SK-N-SH treated with all-trans-retinoic acid at 6 μM for 48 hours (cell line): ENCODE measurements at regions not wholly inside any gene's neighbourhood (a gene's known extent, or its start where the extent isn't known, plus 50 kb on each side); places are given as distances from the start of the nearest gene placed in this dataset.

Experiments
- ARNTL ChIP-seq: fragments of 450-650 bp; formaldehyde crosslinking; IDR thresholded peaks from 2 replicates; pipeline ENCODE4 v1.5.0; 2020; ENCODE audit warnings: low read depth, mild to moderate bottlenecking, moderate library complexity, borderline replicate concordance
- CSRNP3 ChIP-seq: fragments of 250-450 bp; sonication (Bioruptor Pico); IDR thresholded peaks from 2 replicates; pipeline ENCODE4 v1.5.1; 2021; ENCODE audit warnings: mild to moderate bottlenecking, moderate library complexity
- OSR1 ChIP-seq: fragments of 250-450 bp; sonication (Bioruptor Pico); IDR thresholded peaks from 2 replicates; pipeline ENCODE4 v1.8.0; 2022; ENCODE audit warnings: moderate library complexity, mild to moderate bottlenecking, inconsistent platforms
- PATZ1 ChIP-seq: fragments of 250-450 bp; sonication (Bioruptor Pico); IDR thresholded peaks from 2 replicates; pipeline ENCODE4 v1.8.0; 2020; ENCODE audit warnings: mild to moderate bottlenecking, moderate library complexity, borderline replicate concordance
- SNAI2 ChIP-seq: fragments of 250-450 bp; sonication (Bioruptor Pico); IDR thresholded peaks from 2 replicates; pipeline ENCODE4 v1.5.0; 2020; ENCODE audit warnings: mild to moderate bottlenecking, moderate library complexity
- ZC3H10 ChIP-seq: fragments of 250-450 bp; sonication (Bioruptor Pico); IDR thresholded peaks from 2 replicates; pipeline ENCODE4 v1.5.1; 2021; ENCODE audit warnings: mild to moderate bottlenecking, moderate library complexity

GRCh38 chr1:82221721-82222120 is 421.0 kb downstream of the ADGRL2 start:
- TF ChIP-seq PATZ1 (CRISPR knock-in tag): no peak
- no peak for TF ChIP-seq OSR1 (CRISPR knock-in tag)
- no peak for TF ChIP-seq ARNTL (CRISPR knock-in tag)
- TF ChIP-seq ZC3H10 (CRISPR knock-in tag): no peak
- no peak for TF ChIP-seq CSRNP3 (CRISPR knock-in tag)
- no peak for TF ChIP-seq SNAI2 (CRISPR knock-in tag)
